Epithelial cell of proximal tubule (primary cell): ENCODE measurements at regions not wholly inside any gene's neighbourhood (a gene's known extent, or its start where the extent isn't known, plus 50 kb on each side); places are given as distances from the start of the nearest gene placed in this dataset.

ENCODE experiments used
- DNase-seq: peaks from one replicate; pipeline ENCODE4 v3.0.0-alpha.2; 2011; ENCODE audit warnings: low read depth
- H3K4me3 ChIP-seq: 2 replicates; pipeline ENCODE4 v1.5.1; 2011; ENCODE audit warnings: low read depth, mild to moderate bottlenecking, low read length
- TF ChIP-seq, protein P1 (sequence below): conservative IDR thresholded peaks from 2 replicates; pipeline ENCODE4 v1.5.1; 2012; ENCODE audit warnings: low read depth, mild to moderate bottlenecking, low read length

DNA sequence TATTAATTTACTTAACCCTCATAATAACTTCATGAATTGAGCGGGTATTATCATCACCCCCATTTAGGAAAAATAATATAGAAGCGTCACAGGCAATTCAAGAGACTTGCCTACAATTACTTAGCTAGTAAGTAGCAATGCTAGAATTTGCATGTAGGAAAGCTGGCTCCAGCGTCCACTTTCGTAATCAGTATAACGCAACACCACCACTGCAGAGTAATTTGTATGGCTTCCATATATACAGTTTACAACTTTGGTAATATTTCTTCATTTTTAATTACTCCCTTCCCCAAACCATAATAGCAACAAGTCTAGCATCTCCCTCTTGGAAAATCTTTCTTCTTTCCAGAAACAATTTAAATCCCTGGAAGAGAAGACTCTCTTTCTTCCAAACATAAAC lies 89.9 kb upstream of the OR5AK2 start:
- H3K4me3 ChIP-seq = no peak overlapping the region
- TF ChIP-seq, protein P1, sequence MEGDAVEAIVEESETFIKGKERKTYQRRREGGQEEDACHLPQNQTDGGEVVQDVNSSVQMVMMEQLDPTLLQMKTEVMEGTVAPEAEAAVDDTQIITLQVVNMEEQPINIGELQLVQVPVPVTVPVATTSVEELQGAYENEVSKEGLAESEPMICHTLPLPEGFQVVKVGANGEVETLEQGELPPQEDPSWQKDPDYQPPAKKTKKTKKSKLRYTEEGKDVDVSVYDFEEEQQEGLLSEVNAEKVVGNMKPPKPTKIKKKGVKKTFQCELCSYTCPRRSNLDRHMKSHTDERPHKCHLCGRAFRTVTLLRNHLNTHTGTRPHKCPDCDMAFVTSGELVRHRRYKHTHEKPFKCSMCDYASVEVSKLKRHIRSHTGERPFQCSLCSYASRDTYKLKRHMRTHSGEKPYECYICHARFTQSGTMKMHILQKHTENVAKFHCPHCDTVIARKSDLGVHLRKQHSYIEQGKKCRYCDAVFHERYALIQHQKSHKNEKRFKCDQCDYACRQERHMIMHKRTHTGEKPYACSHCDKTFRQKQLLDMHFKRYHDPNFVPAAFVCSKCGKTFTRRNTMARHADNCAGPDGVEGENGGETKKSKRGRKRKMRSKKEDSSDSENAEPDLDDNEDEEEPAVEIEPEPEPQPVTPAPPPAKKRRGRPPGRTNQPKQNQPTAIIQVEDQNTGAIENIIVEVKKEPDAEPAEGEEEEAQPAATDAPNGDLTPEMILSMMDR = no peak
- DNase-seq = no peak

DNA sequence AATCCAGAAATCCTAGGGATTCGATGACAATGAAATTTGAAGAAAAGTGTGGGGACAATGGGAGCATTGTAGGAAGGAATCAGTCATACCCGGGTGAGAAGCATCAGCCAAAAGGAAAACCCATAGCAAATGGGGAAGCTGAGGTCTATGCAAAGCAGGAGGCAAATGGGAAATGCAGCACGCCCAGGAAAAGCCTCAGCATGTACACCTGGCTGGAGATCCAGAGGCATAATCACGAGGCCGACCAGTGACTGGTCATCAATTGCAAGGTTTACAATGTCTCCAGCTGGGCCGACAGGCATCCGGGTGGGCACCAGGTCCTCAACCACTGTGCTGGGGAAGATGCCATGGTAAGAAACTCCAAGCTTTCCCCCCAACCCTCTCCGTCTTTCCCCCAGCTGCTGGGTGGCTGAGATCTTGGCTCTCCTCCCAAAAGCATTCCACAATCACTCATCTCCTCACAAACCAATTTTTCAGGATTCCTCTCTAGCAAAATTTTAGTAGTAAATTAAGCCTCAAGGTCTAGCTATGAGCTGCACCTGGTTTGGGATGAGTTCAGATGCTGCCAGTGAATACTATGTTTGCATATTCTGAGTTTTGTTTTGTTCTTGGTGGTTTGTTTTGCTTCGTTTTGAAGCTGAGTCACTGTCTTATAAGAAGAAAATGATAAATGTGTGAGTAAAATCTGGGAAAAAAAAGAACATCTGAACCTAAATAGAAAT lies 98.0 kb upstream of the OR5AK2 start:
- TF ChIP-seq, protein P1 = no peak
- H3K4me3 ChIP-seq = no peak overlapping the region
- DNase-seq = no peak

DNA sequence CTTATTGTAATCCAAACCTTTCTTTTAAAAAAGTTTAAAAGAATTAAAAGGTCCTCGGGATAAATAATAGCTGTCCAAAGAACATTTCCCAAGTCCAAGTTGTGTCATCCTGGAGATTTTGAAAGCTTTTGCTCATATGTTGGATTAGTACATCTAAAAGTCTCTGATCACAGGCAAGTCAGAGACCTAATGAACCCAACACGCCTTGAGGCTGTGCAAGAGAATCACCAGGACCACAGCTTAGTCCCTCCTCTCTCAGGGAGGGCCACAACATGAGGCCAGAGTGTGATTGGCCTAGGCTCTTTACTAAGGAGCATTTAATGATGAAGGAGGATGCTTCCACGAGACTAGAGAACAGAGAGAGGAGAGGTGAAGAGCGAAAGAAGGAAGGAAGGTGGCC lies 98.7 kb upstream of the OR5AK2 start:
- TF ChIP-seq, protein P1 = no peak
- H3K4me3 ChIP-seq = no peak overlapping the region
- DNase-seq = no peak

DNA sequence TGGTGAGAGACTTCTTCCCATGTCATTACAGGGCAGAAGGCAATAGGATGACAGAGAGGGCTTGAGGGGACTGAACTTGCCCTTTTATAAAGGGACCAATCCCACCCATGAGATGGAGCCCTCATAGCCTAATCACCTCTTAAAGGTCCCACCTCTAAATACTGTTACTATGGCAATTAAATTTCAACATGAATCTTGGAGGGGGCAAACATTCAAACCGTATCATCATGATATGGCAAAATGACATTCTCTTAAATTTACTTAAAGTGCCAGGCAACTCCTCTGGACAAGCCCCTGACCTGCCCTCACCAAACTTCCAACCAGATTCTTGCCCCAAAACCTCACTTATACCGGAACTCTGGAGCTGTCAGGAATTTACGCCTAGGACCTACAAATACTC lies 100.8 kb upstream of the OR5AK2 start:
- TF ChIP-seq, protein P1 = no peak
- DNase-seq = no peak
- no peak overlapping the region for H3K4me3 ChIP-seq

DNA sequence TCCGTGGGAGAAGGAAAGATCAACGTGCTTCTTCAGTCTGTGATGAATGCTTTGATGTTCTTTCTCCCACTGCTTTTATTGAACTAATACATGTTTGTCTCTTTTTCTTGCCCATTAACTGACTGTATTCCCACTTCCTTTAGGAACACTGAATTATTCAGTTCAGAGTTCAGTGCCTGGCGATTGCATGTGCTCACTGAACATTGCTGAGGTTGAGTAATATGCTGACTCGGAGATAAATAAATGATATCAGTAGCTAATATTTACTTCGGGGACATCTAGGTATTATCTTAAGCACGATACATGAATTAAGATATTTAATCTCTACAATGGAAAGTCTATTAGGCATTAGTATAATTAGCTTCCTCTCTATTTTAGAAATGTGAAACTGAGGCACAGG lies 102.3 kb upstream of the OR5AK2 start:
- H3K4me3 ChIP-seq = no peak overlapping the region
- TF ChIP-seq, protein P1 = no peak

DNA sequence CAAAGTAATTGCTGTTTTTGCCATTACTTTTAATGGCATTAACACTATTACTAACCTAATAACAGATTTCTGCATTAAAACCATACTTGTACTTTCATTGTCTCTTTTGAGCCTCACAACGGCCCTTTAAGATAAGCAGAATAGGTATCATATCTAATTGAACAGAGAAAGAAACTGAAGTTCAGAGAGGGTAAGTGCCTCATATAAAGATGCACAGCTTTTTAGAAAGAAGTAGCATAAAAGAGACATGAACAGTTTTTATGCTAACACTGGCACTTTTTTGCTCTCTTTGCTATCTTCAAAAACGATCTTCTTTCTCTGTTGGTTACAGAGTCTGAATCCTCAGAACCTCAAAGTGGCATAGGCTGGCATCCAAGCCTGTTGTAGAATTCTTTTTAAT lies 102.9 kb upstream of the OR5AK2 start:
- no peak overlapping the region for H3K4me3 ChIP-seq
- no peak for DNase-seq
- TF ChIP-seq, protein P1 = no peak

More for the DNA sequence above, 102.3 kb upstream of the OR5AK2 start:
- DNase-seq = no peak

DNA sequence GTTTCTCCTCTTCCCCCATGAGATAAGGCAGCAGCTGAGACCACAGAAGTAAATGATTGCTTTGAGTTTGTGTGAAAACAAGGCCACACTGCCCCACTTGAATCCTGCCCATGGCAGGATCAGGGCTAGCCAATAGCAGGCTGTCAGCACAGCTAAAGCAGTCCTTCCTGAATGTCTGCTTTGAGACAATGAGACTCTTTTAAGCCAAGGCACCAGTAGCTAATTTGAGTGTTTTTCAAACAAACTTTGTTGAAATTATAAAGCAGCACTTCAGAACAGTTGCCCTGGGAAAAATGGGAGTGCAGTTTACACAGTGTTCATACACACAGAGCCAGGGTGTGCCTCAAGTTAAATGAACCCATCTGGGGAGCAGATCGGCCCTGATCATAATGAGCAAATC lies 103.5 kb upstream of the OR5AK2 start:
- TF ChIP-seq, protein P1 = no peak
- H3K4me3 ChIP-seq = no peak overlapping the region
- no peak for DNase-seq
